NCI-H1694 (cell line): ENCODE measurements at regions not wholly inside any gene's neighbourhood (a gene's known extent, or its start where the extent isn't known, plus 50 kb on each side); places are given as distances from the start of the nearest gene placed in this dataset.

Experiments
- DNase-seq: peaks from one replicate; lab custom pipeline; 2025; lab: John Stamatoyannopoulos, UW

- DNase-seq, result no peak
Observed at GRCh38 chr15:93162560-93162959, 73.5 kb upstream of the RGMA start.

GRCh38 chr15:93159930-93160329 is 70.9 kb upstream of the RGMA start:
- no peak for DNase-seq

- DNase-seq, result no peak
Observed at GRCh38 chr15:93158097-93158900, 69.3 kb upstream of the RGMA start.

GRCh38 chr15:93154666-93155065 is 65.7 kb upstream of the RGMA start:
- DNase-seq, result no peak

- no peak for DNase-seq
Observed at GRCh38 chr15:93152951-93153350, 63.9 kb upstream of the RGMA start.

- no peak for DNase-seq
Observed at GRCh38 chr15:93152360-93152759, 63.3 kb upstream of the RGMA start.

- no peak for DNase-seq
Observed at GRCh38 chr15:93150910-93151881, 62.2 kb upstream of the RGMA start.

GRCh38 chr15:93146601-93147000 is 57.6 kb upstream of the RGMA start:
- no peak for DNase-seq

- DNase-seq, result no peak
Observed at GRCh38 chr15:93146196-93146595, 57.2 kb upstream of the RGMA start.

- no peak for DNase-seq
Observed at GRCh38 chr15:93144463-93145236, 55.6 kb upstream of the RGMA start.

- no peak for DNase-seq
Observed at GRCh38 chr15:93143186-93143585, 54.2 kb upstream of the RGMA start.

GRCh38 chr15:93141371-93141794 is 52.4 kb upstream of the RGMA start:
- no peak for DNase-seq

- DNase-seq, result no peak
Observed at GRCh38 chr15:93139436-93139835, 50.4 kb upstream of the RGMA start.

GRCh38 chr15:93138681-93139250 is 49.8 kb upstream of the RGMA start:
- no peak for DNase-seq
